IMR-90 (cell line): ENCODE measurements at regions not wholly inside any gene's neighbourhood (a gene's known extent, or its start where the extent isn't known, plus 50 kb on each side); places are given as distances from the start of the nearest gene placed in this dataset.

Experiments
- ATAC-seq: fragments of 200-7000 bp; cut with Tn5 transposase; 2 replicates; pipeline ENCODE4 v1.9.1; 2020; ENCODE audit warnings: low read depth, mild to moderate bottlenecking, moderate library complexity
- BruUV-seq: library from RNA; stranded (reverse); fragments of 400-500 nt; replicated peaks from 2 replicates; lab custom pipeline; 2021; lab: Mats Ljungman, UMichigan
- CTCF ChIA-PET: fragments of 300-600 bp; formaldehyde crosslinking; extraction: SDS; loops from one replicate; lab custom pipeline; 2021; ENCODE audit warnings: antibody characterized with exemption; lab: Yijun Ruan, JAX
- POLR2A ChIA-PET: fragments of 300-600 bp; sonication (Branson Sonifier 250); formaldehyde crosslinking; loops from one replicate; lab custom pipeline; 2022; ENCODE audit warnings: antibody characterized with exemption; ENCODE audit not compliant: unreplicated experiment; lab: Charles Lee
- DNase-seq: peaks from one replicate; pipeline ENCODE4 v3.0.0; 2013
- H2AFZ ChIP-seq: replicated peaks from 2 replicates; pipeline ENCODE3; 2013; ENCODE audit warnings: low read length, mild to moderate bottlenecking; ENCODE audit not compliant: poor library complexity
- H2AK5ac ChIP-seq: 2 replicates; pipeline ENCODE4 v1.6.1; 2013; ENCODE audit warnings: low read depth, low read length, inconsistent platforms
- H2AK9ac ChIP-seq: replicated peaks from 2 replicates; pipeline ENCODE3; 2013; ENCODE audit warnings: mild to moderate bottlenecking, low read depth, low read length, moderate library complexity; ENCODE audit not compliant: poor library complexity
- H2BK120ac ChIP-seq: 2 replicates; pipeline ENCODE4 v1.6.1; 2013; ENCODE audit warnings: low read depth, low read length, inconsistent platforms
- H2BK15ac ChIP-seq: 3 replicates; pipeline ENCODE4 v1.6.1; 2013; ENCODE audit warnings: low read depth, low read length, inconsistent platforms
- H2BK20ac ChIP-seq: 2 replicates; pipeline ENCODE4 v1.6.1; 2013; ENCODE audit warnings: low read depth, mild to moderate bottlenecking, inconsistent platforms, low read length, moderate library complexity
- H2BK5ac ChIP-seq: 2 replicates; pipeline ENCODE4 v1.6.1; 2013; ENCODE audit warnings: mild to moderate bottlenecking, low read depth, low read length, inconsistent platforms; ENCODE audit not compliant: poor library complexity, severe bottlenecking
- H3K14ac ChIP-seq: replicated peaks from 2 replicates; pipeline ENCODE4 v1.6.1; 2013; ENCODE audit warnings: low read depth, low read length, inconsistent platforms
- H3K18ac ChIP-seq: 2 replicates; pipeline ENCODE4 v1.6.1; 2013; ENCODE audit warnings: low read depth, low read length, control low read depth
- H3K23ac ChIP-seq: 2 replicates; pipeline ENCODE4 v1.6.1; 2013; ENCODE audit warnings: low read depth, low read length, inconsistent platforms
- H3K27ac ChIP-seq: 2 replicates; pipeline ENCODE4 v1.5.1; 2013; ENCODE audit warnings: mild to moderate bottlenecking, control low read depth, low read length; ENCODE audit not compliant: insufficient read depth
- H3K27me3 ChIP-seq: 2 replicates; pipeline ENCODE4 v1.6.1; 2013; ENCODE audit warnings: low read length; ENCODE audit not compliant: control insufficient read depth, insufficient read depth
- H3K36me3 ChIP-seq: 2 replicates; pipeline ENCODE4 v1.6.1; 2013; ENCODE audit warnings: low read length, mixed read lengths; ENCODE audit not compliant: control insufficient read depth, insufficient read depth
- H3K4ac ChIP-seq: 2 replicates; pipeline ENCODE4 v1.6.1; 2013; ENCODE audit warnings: low read depth, low read length, inconsistent platforms
- H3K4me1 ChIP-seq: 2 replicates; pipeline ENCODE4 v1.6.1; 2013; ENCODE audit warnings: low read length, mixed read lengths; ENCODE audit not compliant: control insufficient read depth, insufficient read depth
- H3K4me2 ChIP-seq: 2 replicates; pipeline ENCODE4 v1.6.1; 2013; ENCODE audit warnings: low read depth, mild to moderate bottlenecking, control low read depth, low read length, moderate library complexity
- H3K4me3 ChIP-seq: 2 replicates; pipeline ENCODE4 v1.5.1; 2013; ENCODE audit warnings: low read depth, mild to moderate bottlenecking, control low read depth, low read length, moderate library complexity; ENCODE audit not compliant: insufficient read depth
- H3K56ac ChIP-seq: 2 replicates; pipeline ENCODE4 v1.6.1; 2013; ENCODE audit warnings: low read length, inconsistent platforms; ENCODE audit not compliant: insufficient read depth; ENCODE audit errors: extremely low read depth
- H3K79me1 ChIP-seq, 2 experiments: 2 replicates each; pipeline ENCODE4 v1.6.1; 2013; ENCODE audit warnings: low read length in 2 of 2, inconsistent platforms in 1 of 2, low read depth in 1 of 2
- H3K9ac ChIP-seq: 2 replicates; pipeline ENCODE4 v1.6.1; 2013; ENCODE audit warnings: low read depth, low read length, control low read depth
- H3K9me1 ChIP-seq: 2 replicates; pipeline ENCODE4 v1.6.1; 2013; ENCODE audit warnings: low read length, inconsistent platforms; ENCODE audit not compliant: insufficient read depth
- H3K9me3 ChIP-seq: 2 replicates; pipeline ENCODE4 v1.6.1; 2013; ENCODE audit warnings: low read length; ENCODE audit not compliant: control insufficient read depth, insufficient read depth
- H4K20me1 ChIP-seq: 2 replicates; pipeline ENCODE4 v1.6.1; 2013; ENCODE audit warnings: low read length, inconsistent platforms; ENCODE audit not compliant: insufficient read depth
- H4K5ac ChIP-seq: 2 replicates; pipeline ENCODE4 v1.6.1; 2013; ENCODE audit warnings: mild to moderate bottlenecking, low read depth, low read length, control low read depth
- H4K8ac ChIP-seq, 2 experiments: 2 replicates each; pipeline ENCODE4 v1.6.1; 2013; ENCODE audit warnings: low read depth in 2 of 2, low read length in 2 of 2, control low read depth in 1 of 2, inconsistent platforms in 1 of 2
- H4K91ac ChIP-seq: 2 replicates; pipeline ENCODE4 v1.6.1; 2013; ENCODE audit warnings: low read depth, low read length, inconsistent platforms; ENCODE audit not compliant: insufficient read depth
- CHD1 ChIP-seq: IDR thresholded peaks from 2 replicates; pipeline ENCODE4 v1.6.1; 2012; ENCODE audit warnings: low read depth, low read length, improper control_type of control experiment
- WGBS, 2 experiments: methylation state at CpG; one replicate each; pipeline versions ENCODE4 v1.1.5 to v1.1.7; 2013; ENCODE audit warnings: missing lambda C conversion rate in 2 of 2; ENCODE audit not compliant: insufficient read length in 1 of 2; ENCODE audit errors: extremely low coverage in 2 of 2; 5-methylcytosine and 5-hydroxymethylcytosine counted together
- dilution Hi-C: fragments of 300-500 bp; cut with HindIII; formaldehyde crosslinking; loops from one replicate; pipeline ENCODE4 v1.14.3; 2018; ENCODE audit warnings: low sequenced_read_pairs; ENCODE audit not compliant: unreplicated experiment
- in situ Hi-C: fragments of 300-500 bp; cut with MboI; formaldehyde crosslinking; loops from 3 replicates; pipeline ENCODE4 v1.14.3; 2019; ENCODE audit warnings: low sequenced_read_pairs, inconsistent platforms, mixed read lengths
- intact Hi-C: fragments of 100-400 bp; cut with micrococcal nuclease; formaldehyde crosslinking; loops from 2 replicates; pipeline ENCODE4 v1.10.0; 2022
- TF ChIP-seq, protein P1 (sequence below): conservative IDR thresholded peaks from 2 replicates; pipeline ENCODE4 v1.5.1; 2012; ENCODE audit warnings: mild to moderate bottlenecking, low read depth, low read length, improper control_type of control experiment

DNA sequence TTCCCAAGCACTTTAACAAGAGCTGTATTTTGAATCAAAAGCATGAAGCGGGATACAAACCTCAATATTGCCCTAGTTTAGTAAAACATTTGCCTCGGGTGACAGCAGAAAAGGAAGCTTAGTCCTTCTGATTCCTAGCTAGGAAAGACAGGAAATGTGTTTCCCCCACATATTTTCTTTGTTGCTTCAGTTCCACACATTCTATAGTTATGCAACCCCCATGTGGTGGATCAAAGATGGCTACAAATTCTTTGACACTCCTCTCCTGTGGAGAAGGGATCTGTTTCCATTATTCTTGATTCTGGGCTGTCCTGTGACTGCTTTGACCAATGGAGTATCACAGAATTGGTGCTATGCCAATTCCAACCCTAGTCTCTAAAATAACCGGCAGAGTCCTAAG lies 89.1 kb upstream of the SLC30A5 start:
- Histone ChIP-seq H3K27ac (no peak overlapping the region), H2BK120ac (no peak overlapping the region), H4K5ac (no peak overlapping the region), H3K27me3 (0 out of 2 replicates have a peak, but pooled peaks cover 1% of the 10 kb centered on the region), H2AK9ac (no peak overlapping the region), H3K9me1 (no peaks in the 10 kb centered on the region), H2BK15ac (no peak overlapping the region), H2AFZ (no peak overlapping the region), H3K36me3 (no peaks in the 10 kb centered on the region), H3K23ac (no peak overlapping the region), H3K4ac (no peak overlapping the region), H3K14ac (no peak overlapping the region), H3K4me2 (no peak overlapping the region), H3K4me3 (no peak overlapping the region), H3K9me3 (no peaks in the 10 kb centered on the region), H3K79me1 (no peaks in the 10 kb centered on the region), H3K56ac (no peak overlapping the region), H2BK20ac (no peak overlapping the region), H4K91ac (no peak overlapping the region), H2BK5ac (no peak overlapping the region), H3K4me1 (no peaks in the 10 kb centered on the region), H3K9ac (no peak overlapping the region), H4K20me1 (no peaks in the 10 kb centered on the region), H4K8ac (no peak overlapping the region), H3K18ac (no peak overlapping the region), H2AK5ac (no peak overlapping the region)
- ChIA-PET CTCF (no interaction called here), POLR2A (no interaction called here)
- BruUV-seq = no TSS peak
- ATAC-seq = no peak
- intact Hi-C loops = loop anchor here (5.0 kb wide), 1 partner anchor 717 kb away; no protein-coding TSS in a partner anchor
- 100% methylated on average over 2 of the region's 3 CpGs; no CpG with 5 or more reads in 1 of the 2 experiments for WGBS, 2 experiments
- TF ChIP-seq, protein P1, sequence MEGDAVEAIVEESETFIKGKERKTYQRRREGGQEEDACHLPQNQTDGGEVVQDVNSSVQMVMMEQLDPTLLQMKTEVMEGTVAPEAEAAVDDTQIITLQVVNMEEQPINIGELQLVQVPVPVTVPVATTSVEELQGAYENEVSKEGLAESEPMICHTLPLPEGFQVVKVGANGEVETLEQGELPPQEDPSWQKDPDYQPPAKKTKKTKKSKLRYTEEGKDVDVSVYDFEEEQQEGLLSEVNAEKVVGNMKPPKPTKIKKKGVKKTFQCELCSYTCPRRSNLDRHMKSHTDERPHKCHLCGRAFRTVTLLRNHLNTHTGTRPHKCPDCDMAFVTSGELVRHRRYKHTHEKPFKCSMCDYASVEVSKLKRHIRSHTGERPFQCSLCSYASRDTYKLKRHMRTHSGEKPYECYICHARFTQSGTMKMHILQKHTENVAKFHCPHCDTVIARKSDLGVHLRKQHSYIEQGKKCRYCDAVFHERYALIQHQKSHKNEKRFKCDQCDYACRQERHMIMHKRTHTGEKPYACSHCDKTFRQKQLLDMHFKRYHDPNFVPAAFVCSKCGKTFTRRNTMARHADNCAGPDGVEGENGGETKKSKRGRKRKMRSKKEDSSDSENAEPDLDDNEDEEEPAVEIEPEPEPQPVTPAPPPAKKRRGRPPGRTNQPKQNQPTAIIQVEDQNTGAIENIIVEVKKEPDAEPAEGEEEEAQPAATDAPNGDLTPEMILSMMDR = no peak
- TF ChIP-seq CHD1 = no peak
- no peak for DNase-seq
- in situ Hi-C loops = no loop called here
- dilution Hi-C loops = no loop called here
